GM12875 (cell line): ENCODE measurements at regions not wholly inside any gene's neighbourhood (a gene's known extent, or its start where the extent isn't known, plus 50 kb on each side); places are given as distances from the start of the nearest gene placed in this dataset.

Experiments used
- H3K4me3 ChIP-seq: one replicate; pipeline ENCODE4 v1.5.1; 2011; ENCODE audit warnings: low read depth, low read length, control low read depth
- TF ChIP-seq, protein P1 (sequence below): IDR thresholded peaks from 2 replicates; pipeline ENCODE4 v1.5.1; 2011; ENCODE audit warnings: low read depth, mild to moderate bottlenecking, control low read depth, inconsistent platforms, low read length, moderate library complexity, borderline replicate concordance; ENCODE audit not compliant: insufficient read depth

DNA sequence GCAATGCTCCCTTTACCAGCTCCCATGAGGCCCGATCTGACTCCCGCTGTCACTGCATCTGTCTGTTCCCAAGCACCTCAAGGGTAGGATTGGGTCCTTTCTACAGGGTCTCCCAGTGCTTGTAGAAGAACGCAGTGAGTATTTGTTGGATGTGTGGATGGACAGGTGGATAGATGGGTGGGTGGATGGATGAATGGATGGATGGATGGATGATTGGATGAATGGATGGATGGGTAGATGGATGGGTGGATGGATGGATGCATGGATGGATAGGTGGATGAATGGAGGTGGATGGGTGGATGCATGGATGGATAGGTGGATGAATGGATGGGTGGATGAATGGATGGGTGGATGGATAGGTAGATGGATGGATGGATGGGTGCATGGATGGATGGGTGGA lies 91.6 kb downstream of the HS1BP3 start:
- TF ChIP-seq, protein P1, sequence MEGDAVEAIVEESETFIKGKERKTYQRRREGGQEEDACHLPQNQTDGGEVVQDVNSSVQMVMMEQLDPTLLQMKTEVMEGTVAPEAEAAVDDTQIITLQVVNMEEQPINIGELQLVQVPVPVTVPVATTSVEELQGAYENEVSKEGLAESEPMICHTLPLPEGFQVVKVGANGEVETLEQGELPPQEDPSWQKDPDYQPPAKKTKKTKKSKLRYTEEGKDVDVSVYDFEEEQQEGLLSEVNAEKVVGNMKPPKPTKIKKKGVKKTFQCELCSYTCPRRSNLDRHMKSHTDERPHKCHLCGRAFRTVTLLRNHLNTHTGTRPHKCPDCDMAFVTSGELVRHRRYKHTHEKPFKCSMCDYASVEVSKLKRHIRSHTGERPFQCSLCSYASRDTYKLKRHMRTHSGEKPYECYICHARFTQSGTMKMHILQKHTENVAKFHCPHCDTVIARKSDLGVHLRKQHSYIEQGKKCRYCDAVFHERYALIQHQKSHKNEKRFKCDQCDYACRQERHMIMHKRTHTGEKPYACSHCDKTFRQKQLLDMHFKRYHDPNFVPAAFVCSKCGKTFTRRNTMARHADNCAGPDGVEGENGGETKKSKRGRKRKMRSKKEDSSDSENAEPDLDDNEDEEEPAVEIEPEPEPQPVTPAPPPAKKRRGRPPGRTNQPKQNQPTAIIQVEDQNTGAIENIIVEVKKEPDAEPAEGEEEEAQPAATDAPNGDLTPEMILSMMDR: no peak
- H3K4me3 ChIP-seq: no peak overlapping the region

DNA sequence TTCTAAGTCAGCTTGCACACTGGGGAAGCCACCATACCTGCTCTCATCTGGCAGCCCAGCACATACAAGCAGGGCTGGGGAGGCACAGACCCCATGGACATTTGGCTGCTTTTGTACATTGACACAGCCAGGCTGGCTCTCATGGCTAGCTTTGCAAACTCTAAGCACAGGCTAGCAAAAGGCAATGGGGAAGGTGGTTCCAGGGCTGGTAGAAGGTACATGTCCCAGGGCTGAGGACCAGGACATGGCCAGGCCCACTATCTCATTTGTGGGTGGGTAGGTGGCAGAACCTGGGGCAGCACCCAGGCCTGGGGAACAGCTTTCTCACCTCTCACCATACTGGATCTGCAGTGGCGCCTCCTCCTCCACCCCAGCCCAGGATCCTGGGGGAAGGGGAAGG lies 90.9 kb downstream of the HS1BP3 start:
- no peak overlapping the region for H3K4me3 ChIP-seq
- TF ChIP-seq, protein P1: no peak

DNA sequence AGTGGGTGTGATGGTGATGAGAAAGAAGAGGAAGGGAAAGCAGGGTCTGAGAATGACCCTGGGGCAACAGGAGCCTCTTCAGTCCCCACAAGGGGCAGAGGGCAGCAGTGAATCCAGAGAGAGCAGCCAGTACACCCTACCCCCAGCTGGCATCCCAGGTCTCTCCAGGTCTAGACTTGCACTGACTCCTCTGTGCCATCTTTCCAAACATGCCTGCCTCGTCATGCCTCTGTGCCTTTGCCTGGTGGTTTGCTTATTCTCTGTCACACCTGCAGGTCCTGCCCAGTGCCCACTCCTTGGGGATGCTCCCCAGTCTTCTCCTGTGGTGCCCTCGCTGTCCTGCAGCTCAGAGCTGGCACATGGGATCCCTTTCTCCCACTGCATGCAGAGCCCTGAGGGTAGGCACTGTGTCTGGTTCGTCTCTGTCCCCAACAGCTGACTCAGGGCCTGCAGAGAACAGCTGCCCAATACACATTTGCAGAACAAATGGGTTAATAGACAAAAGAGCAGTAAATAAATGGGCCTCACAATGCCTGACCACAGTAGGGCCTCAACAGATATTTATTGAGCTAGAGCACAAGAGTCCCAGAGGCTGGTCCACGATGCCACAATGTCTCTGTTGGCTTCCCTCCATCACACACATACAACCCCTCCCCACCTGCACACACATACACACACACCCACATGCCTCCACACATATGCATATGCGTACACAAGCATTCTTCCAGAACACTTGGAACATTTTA lies 89.8 kb downstream of the HS1BP3 start:
- no peak overlapping the region for H3K4me3 ChIP-seq
- TF ChIP-seq, protein P1: no peak

DNA sequence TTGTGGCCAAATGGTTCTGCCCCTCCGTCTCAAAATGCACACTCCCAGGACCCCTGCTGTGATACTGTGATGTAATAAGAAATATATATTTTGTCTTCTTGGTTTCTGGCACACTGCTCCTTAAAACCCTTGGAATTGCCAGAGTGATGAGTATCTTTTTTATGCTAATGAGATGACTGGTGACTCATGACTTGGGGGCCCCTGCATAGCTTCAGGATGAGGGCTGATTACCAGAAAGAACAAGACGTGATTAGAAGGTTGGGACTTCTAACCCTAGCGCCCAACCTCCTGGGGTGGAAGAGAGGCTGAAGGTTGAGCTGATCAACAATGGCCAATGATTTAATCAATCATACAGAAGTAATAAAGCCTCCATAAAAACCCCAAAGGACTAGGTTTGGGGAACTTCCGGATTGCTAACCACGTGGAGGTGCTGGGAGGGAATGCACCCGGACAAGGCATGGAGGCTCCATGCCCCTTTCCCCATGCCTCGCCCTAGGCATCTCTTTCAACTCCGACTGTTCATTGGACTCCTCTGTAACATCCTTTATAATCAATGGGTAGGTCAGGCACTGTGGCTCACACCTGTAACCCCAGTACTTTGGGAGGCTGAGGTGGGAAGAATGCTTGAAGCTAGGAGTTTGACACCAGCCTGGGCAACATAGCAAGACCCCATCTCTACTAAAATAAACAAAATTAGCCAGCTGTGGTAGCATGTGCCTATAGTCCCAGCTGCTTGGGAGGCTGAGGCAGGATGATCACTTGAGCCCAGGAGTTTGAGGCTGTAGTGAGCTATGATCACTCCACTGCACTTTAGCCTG lies 89.1 kb downstream of the HS1BP3 start:
- TF ChIP-seq, protein P1: no peak

DNA sequence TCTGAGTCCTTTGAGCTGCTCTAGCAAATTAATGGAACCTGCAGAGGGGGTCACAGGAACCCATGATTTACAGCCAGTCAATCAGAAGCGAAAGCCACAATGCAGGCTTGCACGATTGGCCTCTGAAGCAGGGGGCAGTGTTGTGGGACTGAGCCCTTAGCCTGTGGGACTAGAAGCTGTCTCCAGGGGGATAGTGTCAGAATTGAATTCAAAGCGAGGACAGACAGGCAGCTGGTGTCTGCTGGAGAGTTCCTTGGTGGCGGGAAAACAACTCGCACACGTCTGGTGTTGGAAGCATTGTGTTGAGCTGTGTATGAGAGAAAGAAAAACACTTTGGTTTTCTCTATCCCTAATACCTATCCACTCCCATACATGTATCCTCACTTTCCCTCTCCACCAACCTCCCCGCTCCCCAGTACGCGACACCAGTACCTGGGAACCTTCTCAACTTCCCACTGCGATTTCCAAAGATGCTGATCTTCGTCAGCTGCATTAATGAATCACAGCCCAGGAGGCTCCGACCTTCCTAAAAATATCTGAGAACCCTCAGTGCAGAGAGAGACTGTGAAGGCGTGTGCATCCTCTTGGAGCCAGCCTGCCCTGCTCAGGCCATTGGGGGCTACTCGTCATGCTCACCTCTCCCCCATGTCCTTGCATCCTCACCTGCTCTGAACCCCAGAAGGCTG lies 88.2 kb downstream of the HS1BP3 start:
- no peak overlapping the region for H3K4me3 ChIP-seq
- TF ChIP-seq, protein P1: 0 out of 2 replicates have a peak, but pooled peaks have one; percentile 14

More for the DNA sequence above, 89.1 kb downstream of the HS1BP3 start:
- H3K4me3 ChIP-seq: no peak overlapping the region

DNA sequence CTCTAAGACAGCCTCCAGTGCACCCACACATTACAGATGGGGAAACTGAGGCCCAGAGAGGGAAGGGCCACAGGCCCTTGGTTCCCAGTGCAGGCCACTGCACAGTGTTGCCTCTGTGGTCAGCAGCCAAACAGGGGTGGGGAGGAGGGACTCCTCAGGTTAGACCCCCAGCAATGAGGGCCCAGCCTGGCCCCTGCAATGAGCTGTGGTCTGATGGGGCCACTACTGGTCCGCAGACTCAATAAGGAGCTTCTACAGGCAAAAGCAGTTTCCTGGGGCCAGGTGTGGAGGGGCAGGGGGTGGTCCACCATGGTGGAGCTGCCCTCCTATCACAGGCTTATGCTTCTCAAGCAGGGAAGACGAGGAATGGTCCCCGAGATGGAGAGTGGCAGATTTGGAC lies 87.6 kb downstream of the HS1BP3 start:
- H3K4me3 ChIP-seq: no peak overlapping the region
- TF ChIP-seq, protein P1: no peak

DNA sequence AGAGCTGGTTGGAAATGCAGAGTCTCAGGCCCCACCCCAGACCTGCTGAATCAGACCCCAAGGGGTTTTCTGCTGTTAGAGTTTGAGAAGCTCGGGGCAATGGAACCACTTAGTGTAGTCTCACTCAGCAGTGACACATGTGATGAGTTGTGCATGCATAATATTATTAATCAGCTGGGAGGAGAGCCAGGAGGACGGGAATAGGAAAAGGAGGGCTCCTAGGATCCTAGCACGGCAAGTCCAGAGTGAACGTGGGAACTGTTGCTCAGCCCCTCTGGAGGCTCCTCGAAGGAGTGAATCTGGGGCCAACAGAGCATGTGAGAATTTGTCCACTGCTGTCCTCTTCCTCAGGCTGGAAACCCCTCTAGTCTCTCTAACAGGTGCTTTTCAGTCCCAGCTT lies 87.1 kb downstream of the HS1BP3 start:
- TF ChIP-seq, protein P1: no peak

More for the DNA sequence above, 87.1 kb downstream of the HS1BP3 start:
- no peak overlapping the region for H3K4me3 ChIP-seq
